Breast epithelium (tissue), 3 donors: ENCODE measurements at regions not wholly inside any gene's neighbourhood (a gene's known extent, or its start where the extent isn't known, plus 50 kb on each side); places are given as distances from the start of the nearest gene placed in this dataset.

ENCODE experiments used
- POLR2A ChIP-seq: fragments of 450-650 bp; IDR thresholded peaks from one replicate; pipeline ENCODE4 v1.6.1; 2016; ENCODE audit warnings: antibody characterized with exemption, mild to moderate bottlenecking, moderate library complexity
- POLR2AphosphoS5 ChIP-seq, 3 donors: sonication (generic); formaldehyde crosslinking; IDR thresholded peaks; one replicate each; pipeline ENCODE4 v1.6.1; 2017; ENCODE audit warnings: antibody characterized with exemption in 3 of 3
- TF ChIP-seq, protein P1 (sequence below), 3 donors: fragments of 450-650 bp; IDR thresholded peaks; one replicate each; pipeline ENCODE4 v1.5.1; 2016 to 2017; ENCODE audit warnings: antibody characterized with exemption in 3 of 3, mild to moderate bottlenecking in 3 of 3, moderate library complexity in 3 of 3

DNA sequence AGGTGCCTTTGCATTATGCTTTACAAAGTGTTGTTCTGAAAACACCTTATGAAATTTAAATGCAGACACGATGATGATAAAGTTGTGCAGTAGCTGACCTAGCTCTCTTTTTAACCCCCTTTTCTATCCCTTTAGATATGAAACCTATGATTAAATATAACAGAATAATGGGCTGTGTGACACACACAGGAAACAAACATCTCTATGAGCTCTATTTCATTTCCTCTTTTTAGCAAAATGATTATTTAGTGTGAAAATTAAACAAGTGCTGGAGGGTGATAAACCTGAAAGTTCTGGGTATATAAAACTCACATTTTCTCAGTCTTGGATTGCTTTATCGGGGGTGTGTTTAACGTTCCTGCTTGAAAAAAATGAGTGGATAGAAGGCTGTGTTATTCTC lies 1310.5 kb upstream of the CELF2 start:
- TF ChIP-seq, protein P1, sequence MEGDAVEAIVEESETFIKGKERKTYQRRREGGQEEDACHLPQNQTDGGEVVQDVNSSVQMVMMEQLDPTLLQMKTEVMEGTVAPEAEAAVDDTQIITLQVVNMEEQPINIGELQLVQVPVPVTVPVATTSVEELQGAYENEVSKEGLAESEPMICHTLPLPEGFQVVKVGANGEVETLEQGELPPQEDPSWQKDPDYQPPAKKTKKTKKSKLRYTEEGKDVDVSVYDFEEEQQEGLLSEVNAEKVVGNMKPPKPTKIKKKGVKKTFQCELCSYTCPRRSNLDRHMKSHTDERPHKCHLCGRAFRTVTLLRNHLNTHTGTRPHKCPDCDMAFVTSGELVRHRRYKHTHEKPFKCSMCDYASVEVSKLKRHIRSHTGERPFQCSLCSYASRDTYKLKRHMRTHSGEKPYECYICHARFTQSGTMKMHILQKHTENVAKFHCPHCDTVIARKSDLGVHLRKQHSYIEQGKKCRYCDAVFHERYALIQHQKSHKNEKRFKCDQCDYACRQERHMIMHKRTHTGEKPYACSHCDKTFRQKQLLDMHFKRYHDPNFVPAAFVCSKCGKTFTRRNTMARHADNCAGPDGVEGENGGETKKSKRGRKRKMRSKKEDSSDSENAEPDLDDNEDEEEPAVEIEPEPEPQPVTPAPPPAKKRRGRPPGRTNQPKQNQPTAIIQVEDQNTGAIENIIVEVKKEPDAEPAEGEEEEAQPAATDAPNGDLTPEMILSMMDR (IDR thresholded peaks at IDR 0.05) = no peak
- TF ChIP-seq POLR2AphosphoS5 (IDR thresholded peaks at IDR 0.05) (no peak), POLR2A (no peak)
